GM12892 (cell line): ENCODE measurements at regions not wholly inside any gene's neighbourhood (a gene's known extent, or its start where the extent isn't known, plus 50 kb on each side); places are given as distances from the start of the nearest gene placed in this dataset.
"Not testable (repeated sequence)": the region's sequence is repeated elsewhere in the genome, so short reads cannot be mapped to it uniquely, and the experiment has no call there.

Source experiments
- POLR2A ChIP-seq: IDR thresholded peaks from 2 replicates; pipeline ENCODE4 v1.6.1; 2011; ENCODE audit warnings: low read depth, low read length, control low read depth
- POLR2AphosphoS5 ChIP-seq: IDR thresholded peaks from 2 replicates; pipeline ENCODE4 v1.6.1; 2011; ENCODE audit warnings: low read depth, low read length, control low read depth

- not testable (repeated sequence) for TF ChIP-seq POLR2A, POLR2AphosphoS5
Observed at GRCh38 chr16:88232401-88233258, 150.1 kb upstream of the ZNF469 start.
